ENCODE measurements at regions not wholly inside any gene's neighbourhood (a gene's known extent, or its start where the extent isn't known, plus 50 kb on each side); places are given as distances from the start of the nearest gene placed in this dataset.
"Not testable (repeated sequence)": the region's sequence is repeated elsewhere in the genome, so short reads cannot be mapped to it uniquely, and the experiment has no call there.

DNA sequence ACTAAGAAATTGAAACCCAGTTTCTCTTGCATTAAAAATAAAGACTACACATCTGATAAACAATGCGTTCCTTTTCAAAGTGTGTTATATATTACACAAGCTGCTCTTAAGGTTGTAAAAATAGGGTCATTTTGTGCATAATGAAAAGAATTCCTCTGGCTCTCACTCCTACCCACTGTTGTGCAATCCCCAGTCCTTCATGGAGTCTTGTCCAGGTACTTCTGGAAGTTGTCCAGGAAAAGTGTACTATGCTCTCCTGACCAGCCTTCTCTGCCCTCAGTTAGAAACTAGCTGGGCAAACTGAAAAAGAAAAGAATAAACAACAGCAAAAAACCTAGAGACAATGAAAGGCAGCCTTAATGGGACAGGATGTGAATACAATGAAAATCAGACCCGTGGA, 345.5 kb upstream of the PAPPA start:
- no peaks in the 10 kb centered on the region for H3K36me3 Mint-ChIP-seq
- no CpG with 5 or more reads among the region's 2 CpGs for WGBS (ENCODE audit: insufficient coverage)
- Histone ChIP-seq H3K27me3 (replicated peaks in 1 of 2; ENCODE audit: control insufficient read depth in 2 of 2, extremely low read depth in 1 of 2, insufficient read depth in 2 of 2, low read length in 1 of 2) (no peaks in the 10 kb centered on the region), H3K4me1 (ENCODE audit: control insufficient read depth in 1 of 2, extremely low read depth in 1 of 2, insufficient read depth in 2 of 2, low read length in 2 of 2) (no peaks in the 10 kb centered on the region), H3K27ac (ENCODE audit: low read length) (no peak overlapping the region), H3K4me3 (ENCODE audit: control insufficient read depth in 1 of 2, extremely low read depth in 1 of 2, low read length in 1 of 2) (no peak overlapping the region), H3K9me3 (no peaks in the 10 kb centered on the region), H3K36me3 (ENCODE audit: control insufficient read depth in 2 of 2, extremely low read depth in 1 of 2, insufficient read depth in 1 of 2, low read length in 1 of 2) (no peaks in the 10 kb centered on the region)
- H3K9me3 Mint-ChIP-seq: peaks cover 0 to 4% (median 3%) of the 10 kb centered on the region in 3 donors
- H3K4me1 Mint-ChIP-seq: no peaks in the 10 kb centered on the region
- ATAC-seq (replicated peaks in 1 of 4) (no peak), DNase-seq (no peak)
- H3K27ac Mint-ChIP-seq: no peak overlapping the region
- no peak overlapping the region for H3K4me3 Mint-ChIP-seq
- ChIA-PET POLR2A (no interaction called here), CTCF (no interaction called here)
- no peaks in the 10 kb centered on the region for H3K27me3 Mint-ChIP-seq

GRCh38 chr9:115808695-115809094, 344.9 kb upstream of the PAPPA start:
- Mint-ChIP-seq H3K9me3 (peaks cover 0 to 4% (median 3%) of the 10 kb centered on the region in 3 donors), H3K4me1 (no peaks in the 10 kb centered on the region), H3K27me3 (no peaks in the 10 kb centered on the region), H3K27ac (no peak overlapping the region), H3K4me3 (no peak overlapping the region), H3K36me3 (no peaks in the 10 kb centered on the region)
- POLR2A ChIA-PET: no interaction called here
- Histone ChIP-seq H3K27ac (ENCODE audit: low read length) (no peak overlapping the region), H3K4me3 (ENCODE audit: control insufficient read depth in 1 of 2, extremely low read depth in 1 of 2, low read length in 1 of 2) (no peak overlapping the region), H3K27me3 (replicated peaks in 1 of 2; ENCODE audit: control insufficient read depth in 2 of 2, extremely low read depth in 1 of 2, insufficient read depth in 2 of 2, low read length in 1 of 2) (no peaks in the 10 kb centered on the region), H3K4me1 (ENCODE audit: control insufficient read depth in 1 of 2, extremely low read depth in 1 of 2, insufficient read depth in 2 of 2, low read length in 2 of 2) (no peaks in the 10 kb centered on the region), H3K9me3 (no peaks in the 10 kb centered on the region), H3K36me3 (ENCODE audit: control insufficient read depth in 2 of 2, extremely low read depth in 1 of 2, insufficient read depth in 1 of 2, low read length in 1 of 2) (no peaks in the 10 kb centered on the region)
- 100% methylated on average over 1 of the region's 5 CpGs for WGBS (ENCODE audit: insufficient coverage)
- DNase-seq: no peak
- CTCF ChIA-PET: no interaction called here
- ATAC-seq (replicated peaks in 1 of 4): no peak

DNA sequence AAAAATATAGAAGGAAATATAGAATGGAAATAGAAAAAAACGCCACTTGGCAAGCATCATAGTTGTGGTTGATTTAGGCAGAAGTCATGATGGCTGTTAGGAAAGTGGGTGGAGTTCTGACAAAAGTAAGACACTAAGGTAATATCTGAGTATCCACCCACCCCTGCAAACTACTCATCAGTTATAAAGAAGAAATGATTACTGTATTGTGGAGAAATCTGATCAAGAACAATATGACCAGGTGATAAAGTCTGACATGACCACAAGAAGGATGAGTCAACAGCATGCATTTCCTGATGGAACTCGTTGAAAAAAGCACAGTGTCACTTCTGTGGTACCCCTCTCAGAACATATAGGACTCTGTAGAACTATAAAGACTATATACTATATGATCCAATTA, 343.4 kb upstream of the PAPPA start:
- ATAC-seq (replicated peaks in 1 of 4): no peak
- H3K27ac Mint-ChIP-seq: no peak overlapping the region
- no peaks in the 10 kb centered on the region for H3K36me3 Mint-ChIP-seq
- no peaks in the 10 kb centered on the region for H3K36me3 ChIP-seq (ENCODE audit: control insufficient read depth in 2 of 2, extremely low read depth in 1 of 2, insufficient read depth in 1 of 2, low read length in 1 of 2)
- WGBS (ENCODE audit: insufficient coverage): no CpG with 5 or more reads among the region's 2 CpGs
- H3K27ac ChIP-seq (ENCODE audit: low read length): no peak overlapping the region
- H3K27me3 Mint-ChIP-seq: no peaks in the 10 kb centered on the region
- H3K27me3 ChIP-seq (replicated peaks in 1 of 2; ENCODE audit: control insufficient read depth in 2 of 2, extremely low read depth in 1 of 2, insufficient read depth in 2 of 2, low read length in 1 of 2): no peaks in the 10 kb centered on the region
- peaks cover 3 to 4% (median 3%) of the 10 kb centered on the region in 3 donors for H3K9me3 Mint-ChIP-seq
- H3K4me1 ChIP-seq (ENCODE audit: control insufficient read depth in 1 of 2, extremely low read depth in 1 of 2, insufficient read depth in 2 of 2, low read length in 2 of 2): no peaks in the 10 kb centered on the region
- H3K4me1 Mint-ChIP-seq: no peaks in the 10 kb centered on the region
- ChIA-PET POLR2A (no interaction called here), CTCF (no interaction called here)
- DNase-seq: no peak
- no peak overlapping the region for H3K4me3 Mint-ChIP-seq
- H3K9me3 ChIP-seq: no peaks in the 10 kb centered on the region
- H3K4me3 ChIP-seq (ENCODE audit: control insufficient read depth in 1 of 2, extremely low read depth in 1 of 2, low read length in 1 of 2): no peak overlapping the region

DNA sequence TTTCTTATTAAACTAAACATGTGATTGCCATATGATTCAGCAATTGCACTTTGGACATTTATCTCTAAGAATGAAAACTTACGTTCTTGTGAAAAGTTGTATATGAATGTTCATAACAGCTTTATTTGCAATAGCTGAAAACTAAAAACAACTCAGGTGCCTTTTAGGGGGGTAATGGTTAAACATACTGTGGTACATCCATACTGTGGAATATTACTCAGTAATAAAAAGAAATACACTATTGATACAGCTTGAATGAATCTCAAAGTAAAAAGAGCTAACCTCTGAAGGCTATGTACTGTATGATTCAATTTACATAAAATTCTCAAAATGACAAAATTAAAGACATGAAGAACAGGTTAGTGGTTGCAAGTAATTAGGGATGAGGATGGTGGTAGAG, 339.5 kb upstream of the PAPPA start:
- Mint-ChIP-seq H3K4me3 (no peak overlapping the region), H3K36me3 (no peaks in the 10 kb centered on the region), H3K27ac (no peak overlapping the region), H3K4me1 (no peaks in the 10 kb centered on the region), H3K9me3 (peaks cover 3 to 6% (median 4%) of the 10 kb centered on the region in 3 donors), H3K27me3 (no peaks in the 10 kb centered on the region)
- H3K9me3 ChIP-seq: no peaks in the 10 kb centered on the region
- no peaks in the 10 kb centered on the region for H3K4me1 ChIP-seq (ENCODE audit: control insufficient read depth in 1 of 2, extremely low read depth in 1 of 2, insufficient read depth in 2 of 2, low read length in 2 of 2)
- H3K4me3 ChIP-seq (ENCODE audit: control insufficient read depth in 1 of 2, extremely low read depth in 1 of 2, low read length in 1 of 2): no peak overlapping the region
- H3K36me3 ChIP-seq (ENCODE audit: control insufficient read depth in 2 of 2, extremely low read depth in 1 of 2, insufficient read depth in 1 of 2, low read length in 1 of 2): no peaks in the 10 kb centered on the region
- DNase-seq (no peak), ATAC-seq (replicated peaks in 1 of 4) (no peak)
- H3K27me3 ChIP-seq (replicated peaks in 1 of 2; ENCODE audit: control insufficient read depth in 2 of 2, extremely low read depth in 1 of 2, insufficient read depth in 2 of 2, low read length in 1 of 2): no peaks in the 10 kb centered on the region
- ChIA-PET POLR2A (no interaction called here), CTCF (interaction anchor here in 1 of 2 donors (0.6 kb wide), 1 partner anchor 615 kb away, joined by 7 read pairs; no protein-coding TSS in a partner anchor)
- no CpG with 5 or more reads among the region's 1 CpG for WGBS (ENCODE audit: insufficient coverage)
- H3K27ac ChIP-seq (ENCODE audit: low read length): no peak overlapping the region

GRCh38 chr9:115815786-115816185, 337.8 kb upstream of the PAPPA start:
- Mint-ChIP-seq H3K36me3 (no peaks in the 10 kb centered on the region), H3K9me3 (peaks cover 3 to 8% (median 6%) of the 10 kb centered on the region in 3 donors), H3K27me3 (no peaks in the 10 kb centered on the region), H3K4me3 (no peak overlapping the region), H3K4me1 (no peaks in the 10 kb centered on the region), H3K27ac (no peak overlapping the region)
- H3K9me3 ChIP-seq: no peaks in the 10 kb centered on the region
- H3K27ac ChIP-seq (ENCODE audit: low read length): no peak overlapping the region
- H3K36me3 ChIP-seq (ENCODE audit: control insufficient read depth in 2 of 2, extremely low read depth in 1 of 2, insufficient read depth in 1 of 2, low read length in 1 of 2): no peaks in the 10 kb centered on the region
- ChIA-PET POLR2A (no interaction called here), CTCF (no interaction called here)
- H3K4me3 ChIP-seq (ENCODE audit: control insufficient read depth in 1 of 2, extremely low read depth in 1 of 2, low read length in 1 of 2): no peak overlapping the region
- ATAC-seq (replicated peaks in 1 of 4): no peak
- no peaks in the 10 kb centered on the region for H3K4me1 ChIP-seq (ENCODE audit: control insufficient read depth in 1 of 2, extremely low read depth in 1 of 2, insufficient read depth in 2 of 2, low read length in 2 of 2)
- DNase-seq: no peak
- H3K27me3 ChIP-seq (replicated peaks in 1 of 2; ENCODE audit: control insufficient read depth in 2 of 2, extremely low read depth in 1 of 2, insufficient read depth in 2 of 2, low read length in 1 of 2): no peaks in the 10 kb centered on the region

DNA sequence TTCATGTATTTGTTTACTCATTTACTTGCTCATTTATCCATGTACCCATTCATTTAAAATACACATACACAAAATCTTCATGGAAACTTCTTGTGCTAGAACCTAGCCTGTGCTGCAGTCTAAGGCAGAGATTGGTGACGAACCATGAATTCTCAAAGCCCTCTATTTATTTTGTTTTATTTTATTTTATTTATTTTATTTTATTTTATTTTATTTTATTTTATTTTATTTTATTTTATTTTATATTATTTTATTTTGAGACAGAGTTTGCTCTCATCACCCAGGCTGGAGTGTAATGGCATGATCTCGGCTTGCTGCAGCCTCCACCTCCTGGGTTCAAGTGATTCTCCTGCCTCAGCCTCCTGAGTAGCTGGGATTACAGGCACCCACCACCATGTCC, 334.9 kb upstream of the PAPPA start:
- H3K27ac Mint-ChIP-seq; H3K9me3 Mint-ChIP-seq; H3K4me3 Mint-ChIP-seq; DNase-seq; H3K4me3 ChIP-seq (ENCODE audit: control insufficient read depth in 1 of 2, extremely low read depth in 1 of 2, low read length in 1 of 2); POLR2A ChIA-PET; H3K9me3 ChIP-seq; H3K36me3 Mint-ChIP-seq; H3K27me3 Mint-ChIP-seq; H3K4me1 ChIP-seq (ENCODE audit: control insufficient read depth in 1 of 2, extremely low read depth in 1 of 2, insufficient read depth in 2 of 2, low read length in 2 of 2); ATAC-seq (replicated peaks in 1 of 4); H3K4me1 Mint-ChIP-seq; H3K27ac ChIP-seq (ENCODE audit: low read length); CTCF ChIA-PET; H3K27me3 ChIP-seq (replicated peaks in 1 of 2; ENCODE audit: control insufficient read depth in 2 of 2, extremely low read depth in 1 of 2, insufficient read depth in 2 of 2, low read length in 1 of 2); H3K36me3 ChIP-seq (ENCODE audit: control insufficient read depth in 2 of 2, extremely low read depth in 1 of 2, insufficient read depth in 1 of 2, low read length in 1 of 2): not testable (repeated sequence)
- WGBS (ENCODE audit: insufficient coverage): no CpG with 5 or more reads among the region's 2 CpGs

DNA sequence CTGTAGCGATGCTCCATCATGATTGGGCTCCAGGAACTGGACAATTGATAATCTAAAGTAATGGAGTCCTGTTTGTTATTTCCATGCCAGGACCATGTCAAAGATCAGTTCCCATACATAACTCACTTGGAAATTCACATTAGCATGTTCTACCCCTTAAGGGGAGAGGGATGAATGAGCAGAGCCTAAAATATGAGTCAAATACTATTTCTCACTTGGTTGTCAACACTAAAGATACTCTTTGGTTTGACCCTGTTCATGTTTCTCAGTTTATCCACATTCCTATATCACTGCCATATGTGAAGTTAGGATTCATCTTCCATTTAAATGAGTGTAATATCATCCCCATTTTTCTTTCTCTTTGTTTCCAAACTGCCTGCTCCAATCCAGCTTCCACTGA, 321.6 kb upstream of the PAPPA start:
- Mint-ChIP-seq H3K27ac (no peak overlapping the region), H3K4me3 (no peak overlapping the region), H3K27me3 (no peaks in the 10 kb centered on the region), H3K36me3 (no peaks in the 10 kb centered on the region), H3K4me1 (no peaks in the 10 kb centered on the region), H3K9me3 (peaks cover 0 to 15% (median 4%) of the 10 kb centered on the region in 3 donors)
- no peaks in the 10 kb centered on the region for H3K4me1 ChIP-seq (ENCODE audit: control insufficient read depth in 1 of 2, extremely low read depth in 1 of 2, insufficient read depth in 2 of 2, low read length in 2 of 2)
- no peak overlapping the region for H3K27ac ChIP-seq (ENCODE audit: low read length)
- ATAC-seq (replicated peaks in 1 of 4) (no peak), DNase-seq (no peak)
- H3K4me3 ChIP-seq (ENCODE audit: control insufficient read depth in 1 of 2, extremely low read depth in 1 of 2, low read length in 1 of 2): no peak overlapping the region
- H3K27me3 ChIP-seq (replicated peaks in 1 of 2; ENCODE audit: control insufficient read depth in 2 of 2, extremely low read depth in 1 of 2, insufficient read depth in 2 of 2, low read length in 1 of 2): no peaks in the 10 kb centered on the region
- no CpG with 5 or more reads among the region's 1 CpG for WGBS (ENCODE audit: insufficient coverage)
- POLR2A ChIA-PET: no interaction called here
- CTCF ChIA-PET: no interaction called here
- no peaks in the 10 kb centered on the region for H3K36me3 ChIP-seq (ENCODE audit: control insufficient read depth in 2 of 2, extremely low read depth in 1 of 2, insufficient read depth in 1 of 2, low read length in 1 of 2)
- H3K9me3 ChIP-seq: no peaks in the 10 kb centered on the region

All from T-cell (primary cell).